Natural killer cell (primary cell): ENCODE measurements at regions not wholly inside any gene's neighbourhood (a gene's known extent, or its start where the extent isn't known, plus 50 kb on each side); places are given as distances from the start of the nearest gene placed in this dataset.

ENCODE experiments used
- ATAC-seq, 3 donors: fragments of 150-1000 bp in 2 of 3; fragments of 200-7000 bp in 1 of 3; cut with Tn5 transposase; 1 replicate in 1 of 3; 2 replicates in 2 of 3; pipeline ENCODE4 v1.10.0; 2021; ENCODE audit warnings: mild to moderate bottlenecking in 2 of 3, moderate library complexity in 2 of 3
- DNase-seq, 2 donors: peaks; one replicate each; pipeline versions ENCODE4 v3.0.0 to v3.0.0-alpha.2; 2013 to 2021; ENCODE audit warnings: mixed read lengths in 1 of 2
- H3K27ac ChIP-seq: one replicate; pipeline ENCODE4 v1.5.1; 2013; ENCODE audit warnings: mild to moderate bottlenecking, low read length
- H3K27me3 ChIP-seq: one replicate; pipeline ENCODE4 v1.6.1; 2013; ENCODE audit warnings: low read length; ENCODE audit not compliant: control insufficient read depth, insufficient read depth
- H3K36me3 ChIP-seq: one replicate; pipeline ENCODE4 v1.6.1; 2013; ENCODE audit warnings: low read length; ENCODE audit not compliant: control insufficient read depth, insufficient read depth
- H3K4me1 ChIP-seq: one replicate; pipeline ENCODE4 v1.6.1; 2013; ENCODE audit warnings: low read length; ENCODE audit not compliant: control insufficient read depth, insufficient read depth
- H3K4me3 ChIP-seq: one replicate; pipeline ENCODE4 v1.5.1; 2013; ENCODE audit warnings: low read length
- H3K9me3 ChIP-seq: one replicate; pipeline ENCODE4 v1.6.1; 2013; ENCODE audit warnings: low read length; ENCODE audit not compliant: control insufficient read depth, insufficient read depth
- H3K27ac Mint-ChIP-seq, 2 donors: one replicate each; pipeline ENCODE4 v1.8.0; 2022; ENCODE audit warnings: mild to moderate bottlenecking in 2 of 2, mixed read lengths in 2 of 2, moderate library complexity in 1 of 2
- H3K27me3 Mint-ChIP-seq, 2 donors: one replicate each; pipeline ENCODE4 v1.8.0; 2022; ENCODE audit warnings: low read depth in 2 of 2, mixed read lengths in 2 of 2
- H3K36me3 Mint-ChIP-seq: one replicate; pipeline ENCODE4 v1.8.0; 2022; ENCODE audit warnings: mixed read lengths
- H3K4me1 Mint-ChIP-seq, 2 donors: one replicate each; pipeline ENCODE4 v1.8.0; 2022; ENCODE audit warnings: mixed read lengths in 2 of 2
- H3K4me3 Mint-ChIP-seq: one replicate; pipeline ENCODE4 v1.8.0; 2022; ENCODE audit warnings: mild to moderate bottlenecking, moderate library complexity, mixed read lengths
- H3K9me3 Mint-ChIP-seq, 2 donors: one replicate each; pipeline ENCODE4 v1.8.0; 2022; ENCODE audit warnings: mixed read lengths in 2 of 2
- CTCF ChIP-seq: fragments of 200-600 bp; IDR thresholded peaks from one replicate; pipeline ENCODE4 v1.8.0; 2022; ENCODE audit warnings: antibody characterized with exemption
- WGBS: methylation state at CpG from one replicate; pipeline ENCODE4 v1.1.7; 2013; ENCODE audit warnings: missing lambda C conversion rate; ENCODE audit not compliant: insufficient coverage; 5-methylcytosine and 5-hydroxymethylcytosine counted together
- intact Hi-C: fragments of 100-400 bp; cut with micrococcal nuclease; formaldehyde crosslinking; loops from one replicate; pipeline ENCODE4 v1.14.2; 2022

DNA sequence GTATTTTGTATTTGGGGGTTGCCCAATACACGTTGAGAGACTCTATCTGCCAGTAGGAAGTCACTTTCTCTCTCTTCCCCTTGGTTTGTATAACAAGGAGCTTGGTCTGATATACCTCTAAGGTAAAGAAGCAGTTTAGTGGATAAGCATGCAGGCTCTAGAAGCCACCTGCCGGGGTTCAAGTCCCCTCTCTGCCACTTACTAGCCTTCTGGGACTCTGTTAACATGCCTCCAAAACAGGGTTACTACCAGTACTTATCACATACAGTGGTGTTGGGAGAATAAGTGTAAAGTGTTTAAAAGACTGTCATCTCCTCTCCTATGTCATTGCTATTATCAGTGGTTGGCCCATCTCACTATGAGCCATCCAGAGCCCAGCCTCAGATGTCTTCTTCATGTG, 156.1 kb upstream of the HS3ST3A1 start:
- Histone ChIP-seq H3K27ac (no peak overlapping the region), H3K27me3 (no peaks in the 10 kb centered on the region), H3K4me3 (no peak overlapping the region), H3K9me3 (no peaks in the 10 kb centered on the region), H3K36me3 (no peaks in the 10 kb centered on the region), H3K4me1 (no peaks in the 10 kb centered on the region)
- H3K4me3 Mint-ChIP-seq: no peak overlapping the region
- no peak overlapping the region for H3K27ac Mint-ChIP-seq
- intact Hi-C loops: no loop called here
- H3K4me1 Mint-ChIP-seq: no peaks in the 10 kb centered on the region
- ATAC-seq (no peak), DNase-seq (no peak)
- H3K27me3 Mint-ChIP-seq: peaks cover 0 to 3% of the 10 kb centered on the region in 2 donors
- TF ChIP-seq CTCF: no peak
- 80% methylated on average over 1 of the region's 2 CpGs for WGBS
- no peaks in the 10 kb centered on the region for H3K36me3 Mint-ChIP-seq
- H3K9me3 Mint-ChIP-seq: no peaks in the 10 kb centered on the region

DNA sequence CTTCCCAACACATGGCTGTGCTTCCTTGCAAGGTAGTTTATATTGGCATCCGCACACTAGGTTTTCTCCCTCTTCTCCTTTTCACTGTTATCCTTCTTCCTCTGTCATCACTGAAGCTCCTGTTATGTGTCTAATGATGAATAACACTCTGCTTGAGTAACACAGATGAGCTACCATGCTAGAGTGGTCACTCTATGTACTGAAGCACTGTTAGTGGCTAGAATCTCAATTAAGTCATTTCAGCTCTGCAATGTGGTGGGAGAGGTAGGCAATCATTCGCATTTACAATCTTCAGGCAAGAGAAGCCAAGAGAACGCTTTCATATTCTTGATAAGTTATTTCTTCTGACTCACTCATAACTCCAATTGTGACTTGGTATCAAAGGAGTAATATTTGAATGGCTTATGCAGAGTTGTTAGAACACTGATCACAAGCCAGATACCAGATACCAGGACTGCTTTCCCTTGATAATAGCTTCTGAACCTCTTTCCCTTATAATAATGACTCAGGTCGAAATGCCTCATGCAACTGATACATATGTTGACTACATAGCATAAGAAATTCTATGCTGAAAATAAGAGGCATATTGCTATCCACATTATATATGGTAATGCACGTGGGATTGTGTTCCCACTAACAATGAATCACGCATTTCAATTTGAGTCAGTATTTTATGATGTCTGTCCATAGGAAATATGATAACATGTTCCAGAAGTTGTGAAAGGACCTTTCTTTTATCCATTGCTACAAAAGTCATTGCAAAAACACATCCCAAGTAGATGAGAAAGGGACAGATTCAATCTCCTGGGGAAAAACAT, 158.0 kb upstream of the HS3ST3A1 start:
- no peak overlapping the region for H3K27ac ChIP-seq
- ATAC-seq: no peak
- Mint-ChIP-seq H3K27me3 (peaks cover 0 to 7% of the 10 kb centered on the region in 2 donors), H3K9me3 (no peaks in the 10 kb centered on the region), H3K36me3 (no peaks in the 10 kb centered on the region), H3K4me1 (no peaks in the 10 kb centered on the region), H3K4me3 (no peak overlapping the region), H3K27ac (no peak overlapping the region)
- H3K27me3 ChIP-seq: no peaks in the 10 kb centered on the region
- TF ChIP-seq CTCF: no peak
- H3K4me1 ChIP-seq: no peaks in the 10 kb centered on the region
- no peaks in the 10 kb centered on the region for H3K9me3 ChIP-seq
- intact Hi-C loops: no loop called here
- no peak overlapping the region for H3K4me3 ChIP-seq
- DNase-seq: no peak
- H3K36me3 ChIP-seq: no peaks in the 10 kb centered on the region
- 92% methylated on average over 2 of the region's 6 CpGs for WGBS

DNA sequence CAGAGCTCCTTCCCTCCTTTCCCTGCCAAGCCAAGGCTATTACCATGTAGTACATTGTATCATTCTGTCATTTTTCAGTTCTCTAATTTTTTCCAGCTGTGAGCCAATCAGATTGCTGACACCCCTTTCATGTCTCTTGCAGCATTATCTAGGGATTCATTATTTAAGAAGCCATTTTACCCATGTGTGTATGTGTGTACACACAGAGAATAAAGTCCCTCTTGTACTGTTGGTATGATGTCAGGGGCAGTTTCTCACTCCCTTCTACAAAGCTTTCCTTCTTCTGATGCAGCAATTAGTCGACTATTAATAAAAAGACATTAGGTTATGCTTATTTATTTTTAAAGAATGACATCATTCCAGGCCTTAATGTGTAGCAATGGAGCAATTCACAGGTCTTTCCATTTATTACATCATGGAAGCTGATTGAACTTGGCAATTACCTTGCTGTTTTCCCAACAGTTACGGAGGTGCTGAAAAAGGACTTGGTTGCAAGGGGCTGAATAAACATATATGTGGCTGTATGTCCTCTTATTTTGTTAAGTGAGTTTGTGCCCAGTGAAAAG, 159.4 kb upstream of the HS3ST3A1 start:
- Mint-ChIP-seq H3K4me3 (no peak overlapping the region), H3K36me3 (no peaks in the 10 kb centered on the region), H3K27ac (no peak overlapping the region), H3K9me3 (no peaks in the 10 kb centered on the region), H3K27me3 (peaks cover 1 to 9% of the 10 kb centered on the region in 2 donors), H3K4me1 (no peaks in the 10 kb centered on the region)
- no peaks in the 10 kb centered on the region for H3K9me3 ChIP-seq
- intact Hi-C loops: no loop called here
- no peak overlapping the region for H3K27ac ChIP-seq
- DNase-seq (no peak), ATAC-seq (no peak)
- no peaks in the 10 kb centered on the region for H3K27me3 ChIP-seq
- H3K4me1 ChIP-seq: no peaks in the 10 kb centered on the region
- no peak overlapping the region for H3K4me3 ChIP-seq
- WGBS: 100% methylated on average over 1 of the region's 2 CpGs
- TF ChIP-seq CTCF: no peak
- no peaks in the 10 kb centered on the region for H3K36me3 ChIP-seq
